ENCODE measurements at regions not wholly inside any gene's neighbourhood (a gene's known extent, or its start where the extent isn't known, plus 50 kb on each side); places are given as distances from the start of the nearest gene placed in this dataset.

- DNase-seq (ENCODE audit: low read depth, low spot score) (no peak), ATAC-seq (no peak)
- Histone ChIP-seq H3K9me3 (ENCODE audit: control insufficient read depth, insufficient read depth, low read depth, low read length) (no peaks in the 10 kb centered on the region), H3K4me1 (ENCODE audit: control insufficient read depth, insufficient read depth, low read length) (no peaks in the 10 kb centered on the region), H3K4me3 (ENCODE audit: low read depth in 2 of 2, low read length in 2 of 2) (no peak overlapping the region), H3K27me3 (ENCODE audit: control insufficient read depth, insufficient read depth, low read length) (no peaks in the 10 kb centered on the region), H3K36me3 (ENCODE audit: control insufficient read depth, insufficient read depth, low read length) (no peaks in the 10 kb centered on the region), H3K27ac (ENCODE audit: low read length) (no peak overlapping the region)
- BruUV-seq (replicated peaks), result no TSS peak
- TF ChIP-seq POLR2AphosphoS5 (IDR thresholded peaks at IDR 0.05; ENCODE audit: low read depth, low read length) (no peak), CTCF (IDR thresholded peaks at IDR 0.05) (no peak), REST (IDR thresholded peaks at IDR 0.05; ENCODE audit: insufficient read depth in 1 of 2, low read depth in 2 of 2, low read length in 1 of 2) (no peak)
- intact Hi-C loops (cut with micrococcal nuclease; ENCODE audit: unreplicated experiment), result no loop called here
- POLR2A ChIA-PET, result no interaction called here
- CTCF ChIA-PET, result no interaction called here
- in situ Hi-C loops (cut with HindIII; ENCODE audit: low pct_unique_long_range_greater_than_20kb, low sequenced_read_pairs), result no loop called here
Measured at GRCh38 chr18:28439870-28440269, 262.9 kb upstream of the CDH2 start.

- Histone ChIP-seq H3K36me3 (ENCODE audit: control insufficient read depth, insufficient read depth, low read length) (no peaks in the 10 kb centered on the region), H3K27ac (ENCODE audit: low read length) (no peak overlapping the region), H3K27me3 (ENCODE audit: control insufficient read depth, insufficient read depth, low read length) (no peaks in the 10 kb centered on the region), H3K4me3 (ENCODE audit: low read depth in 2 of 2, low read length in 2 of 2) (no peak overlapping the region), H3K4me1 (ENCODE audit: control insufficient read depth, insufficient read depth, low read length) (no peaks in the 10 kb centered on the region), H3K9me3 (ENCODE audit: control insufficient read depth, insufficient read depth, low read depth, low read length) (no peaks in the 10 kb centered on the region)
- CTCF ChIA-PET, result no interaction called here
- TF ChIP-seq POLR2AphosphoS5 (IDR thresholded peaks at IDR 0.05; ENCODE audit: low read depth, low read length) (no peak), TCF7L2 (IDR thresholded peaks at IDR 0.05; ENCODE audit: low read depth, low read length) (no peak), REST (IDR thresholded peaks at IDR 0.05; ENCODE audit: insufficient read depth in 1 of 2, low read depth in 2 of 2, low read length in 1 of 2) (no peak), CTCF (IDR thresholded peaks at IDR 0.05) (no peak), SIN3A (IDR thresholded peaks at IDR 0.05; ENCODE audit: borderline replicate concordance, insufficient read depth, low read depth, low read length) (no peak)
- no TSS peak for BruUV-seq (replicated peaks)
- intact Hi-C loops (cut with micrococcal nuclease; ENCODE audit: unreplicated experiment) (no loop called here), in situ Hi-C loops (cut with HindIII; ENCODE audit: low pct_unique_long_range_greater_than_20kb, low sequenced_read_pairs) (no loop called here)
- POLR2A ChIA-PET, result no interaction called here
- DNase-seq (ENCODE audit: low read depth, low spot score), result no peak
- ATAC-seq, result no peak
Measured at GRCh38 chr18:28438381-28438780, 261.5 kb upstream of the CDH2 start.

Measured in Panc1 (cell line).